Endothelial cell of umbilical vein (primary cell): ENCODE measurements at regions not wholly inside any gene's neighbourhood (a gene's known extent, or its start where the extent isn't known, plus 50 kb on each side); places are given as distances from the start of the nearest gene placed in this dataset.

Source experiments
- BruUV-seq: library from RNA; stranded (reverse); fragments of 400-500 nt; replicated peaks from 2 replicates; lab custom pipeline; 2021; lab: Mats Ljungman, UMichigan
- CTCF ChIA-PET: fragments of 300-600, 350-600 bp; sonication (Branson Sonifier 250); formaldehyde crosslinking; loops from one replicate; lab custom pipeline; 2021; ENCODE audit warnings: antibody characterized with exemption, inconsistent platforms; lab: Charles Lee
- POLR2A ChIA-PET: fragments of 300-600, 350-600 bp; sonication (Branson Sonifier 250); formaldehyde crosslinking; loops from one replicate; lab custom pipeline; 2021; ENCODE audit warnings: antibody characterized with exemption, inconsistent platforms; lab: Charles Lee
- DNase-seq: peaks from one replicate; pipeline ENCODE4 v3.0.0-alpha.2; 2011; ENCODE audit warnings: low read depth, low spot score
- FAIRE-seq: peaks from 2 replicates; lab custom pipeline; 2011; peaks lifted over from hg19 to GRCh38; lab: Jason Lieb, UNC
- H2AFZ ChIP-seq: 2 replicates; pipeline ENCODE4 v1.6.0; 2012; ENCODE audit warnings: low read depth, low read length, control low read depth, inconsistent platforms
- H3K27ac ChIP-seq: 2 replicates; pipeline ENCODE4 v1.5.1; 2011; ENCODE audit warnings: low read depth, mild to moderate bottlenecking, control low read depth, low read length, moderate library complexity; ENCODE audit not compliant: insufficient read depth
- H3K27me3 ChIP-seq, 2 experiments: 2 replicates each; pipeline versions ENCODE4 v1.6.0 to v1.6.1; 2011; ENCODE audit warnings: low read length in 2 of 2, mixed read lengths in 1 of 2; ENCODE audit not compliant: control insufficient read depth in 2 of 2, insufficient read depth in 2 of 2
- H3K36me3 ChIP-seq, 2 experiments: 2 replicates in 1 of 2; 3 replicates in 1 of 2; pipeline ENCODE4 v1.5.1; 2011; ENCODE audit warnings: low read length in 2 of 2, mild to moderate bottlenecking in 1 of 2, moderate library complexity in 1 of 2; ENCODE audit not compliant: control insufficient read depth in 2 of 2, insufficient read depth in 2 of 2; ENCODE audit errors: extremely low read depth in 1 of 2
- H3K4me1 ChIP-seq: 3 replicates; pipeline ENCODE4 v1.5.1; 2011; ENCODE audit warnings: mild to moderate bottlenecking, low read length; ENCODE audit not compliant: control insufficient read depth, insufficient read depth; ENCODE audit errors: extremely low read depth
- H3K4me2 ChIP-seq: 2 replicates; pipeline ENCODE4 v1.6.1; 2011; ENCODE audit warnings: low read length, control low read depth, mixed read lengths; ENCODE audit not compliant: insufficient read depth
- H3K4me3 ChIP-seq, 3 experiments: fragments of 200-600 bp in 1 of 3; sonication (generic), shearing (Covaris generic) in 1 of 3; replicated peaks in 1 of 3; 2 replicates each; pipeline ENCODE4 v1.5.1; 2011 to 2016; ENCODE audit warnings: control low read depth in 3 of 3, low read length in 3 of 3, mild to moderate bottlenecking in 2 of 3, inconsistent platforms in 1 of 3, low read depth in 1 of 3, moderate library complexity in 1 of 3; ENCODE audit not compliant: insufficient read depth in 1 of 3
- H3K79me2 ChIP-seq: 2 replicates; pipeline ENCODE4 v1.6.0; 2012; ENCODE audit warnings: low read length, inconsistent platforms; ENCODE audit not compliant: control insufficient read depth, insufficient read depth
- H3K9ac ChIP-seq: replicated peaks from 2 replicates; pipeline ENCODE3; 2011; ENCODE audit warnings: low read length, control low read depth; ENCODE audit not compliant: insufficient read depth; ENCODE audit errors: extremely low read depth
- H3K9me1 ChIP-seq: replicated peaks from 3 replicates; pipeline ENCODE4 v1.6.0; 2011; ENCODE audit warnings: mild to moderate bottlenecking, low read length; ENCODE audit not compliant: control insufficient read depth, insufficient read depth; ENCODE audit errors: extremely low read depth
- H3K9me3 ChIP-seq: replicated peaks from 2 replicates; pipeline ENCODE4 v1.5.1; 2012; ENCODE audit warnings: low read length, inconsistent platforms; ENCODE audit not compliant: control insufficient read depth, insufficient read depth
- H4K20me1 ChIP-seq: replicated peaks from 2 replicates; pipeline ENCODE3; 2011; ENCODE audit warnings: mild to moderate bottlenecking, low read length; ENCODE audit not compliant: control insufficient read depth, insufficient read depth; ENCODE audit errors: extremely low read depth
- EZH2 ChIP-seq: IDR thresholded peaks from 2 replicates; pipeline ENCODE4 v1.6.1; 2012; ENCODE audit warnings: borderline replicate concordance, low read depth, mild to moderate bottlenecking, moderate library complexity, low read length, inconsistent platforms; ENCODE audit not compliant: severe bottlenecking
- FOS ChIP-seq: IDR thresholded peaks from 2 replicates; pipeline ENCODE4 v1.6.1; 2011; ENCODE audit warnings: mild to moderate bottlenecking, low read length, moderate library complexity, borderline replicate concordance; ENCODE audit not compliant: insufficient read depth
- JUN ChIP-seq: IDR thresholded peaks from 2 replicates; pipeline ENCODE4 v1.6.1; 2011; ENCODE audit warnings: borderline replicate concordance, low read depth; ENCODE audit not compliant: insufficient read length, insufficient read depth
- MYC ChIP-seq: IDR thresholded peaks from one replicate; pipeline ENCODE4 v1.6.1; 2011; ENCODE audit warnings: mild to moderate bottlenecking, low read depth, low read length
- POLR2A ChIP-seq: IDR thresholded peaks from 2 replicates; pipeline ENCODE4 v1.6.1; 2012; ENCODE audit warnings: low read depth, mild to moderate bottlenecking, control low read depth, low read length
- POLR2AphosphoS5 ChIP-seq: IDR thresholded peaks from 2 replicates; pipeline ENCODE4 v1.6.1; 2012; ENCODE audit warnings: low read depth, mild to moderate bottlenecking, control low read depth, low read length, moderate library complexity; ENCODE audit not compliant: insufficient read depth
- dilution Hi-C: fragments of 300-500 bp; cut with MboI; formaldehyde crosslinking; loops from one replicate; pipeline ENCODE4 v1.15.0; 2019; ENCODE audit warnings: low sequenced_read_pairs; ENCODE audit not compliant: extremely low pct_ligation_motif_present
- intact Hi-C: fragments of 100-400 bp; cut with micrococcal nuclease; formaldehyde crosslinking; loops from one replicate; pipeline ENCODE4 v1.10.0; 2022
- TF ChIP-seq, protein P1 (sequence below): IDR thresholded peaks from 2 replicates; pipeline ENCODE4 v1.6.1; 2011; ENCODE audit not compliant: insufficient read depth, insufficient read length

DNA sequence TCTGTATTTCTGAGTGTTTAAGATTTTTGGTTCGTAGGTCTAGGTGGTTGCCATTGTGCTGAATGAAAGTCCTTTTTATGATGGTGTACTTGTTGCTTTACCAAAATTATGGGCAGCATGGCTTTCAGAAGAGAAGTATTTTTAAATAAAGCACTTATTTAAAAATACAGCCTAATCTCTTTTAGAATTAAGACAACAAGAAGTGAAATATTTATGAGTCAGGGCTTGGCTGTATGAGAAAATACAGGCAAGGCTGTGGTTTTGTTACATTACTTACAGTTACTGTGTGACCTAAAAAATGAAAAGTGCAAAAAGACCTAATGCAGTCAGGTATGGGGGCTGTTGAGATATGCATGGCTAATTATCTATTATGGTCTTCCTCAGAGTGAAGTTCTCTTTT, 185.2 kb upstream of the PPP1R3A start:
- FAIRE-seq, result no peak
- DNase-seq, result no peak
- intact Hi-C loops (no loop called here), dilution Hi-C loops (no loop called here)
- Histone ChIP-seq H2AFZ (no peak overlapping the region), H3K4me1 (no peaks in the 10 kb centered on the region), H4K20me1 (no peaks in the 10 kb centered on the region), H3K9me1 (no peaks in the 10 kb centered on the region), H3K9me3 (no peaks in the 10 kb centered on the region), H3K27ac (no peak overlapping the region), H3K9ac (no peak overlapping the region), H3K79me2 (no peaks in the 10 kb centered on the region), H3K27me3 (no peaks in the 10 kb centered on the region), H3K4me3 (no peak overlapping the region), H3K4me2 (no peak overlapping the region), H3K36me3 (no peaks in the 10 kb centered on the region)
- no peak for TF ChIP-seq JUN
- no peak for TF ChIP-seq POLR2AphosphoS5
- TF ChIP-seq FOS, result no peak
- TF ChIP-seq, protein P1, sequence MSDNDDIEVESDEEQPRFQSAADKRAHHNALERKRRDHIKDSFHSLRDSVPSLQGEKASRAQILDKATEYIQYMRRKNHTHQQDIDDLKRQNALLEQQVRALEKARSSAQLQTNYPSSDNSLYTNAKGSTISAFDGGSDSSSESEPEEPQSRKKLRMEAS, result no peak
- no peak for TF ChIP-seq EZH2
- TF ChIP-seq MYC, result no peak
- TF ChIP-seq POLR2A, result no peak
- BruUV-seq, result no TSS peak
- CTCF ChIA-PET, result no interaction called here
- POLR2A ChIA-PET, result no interaction called here

DNA sequence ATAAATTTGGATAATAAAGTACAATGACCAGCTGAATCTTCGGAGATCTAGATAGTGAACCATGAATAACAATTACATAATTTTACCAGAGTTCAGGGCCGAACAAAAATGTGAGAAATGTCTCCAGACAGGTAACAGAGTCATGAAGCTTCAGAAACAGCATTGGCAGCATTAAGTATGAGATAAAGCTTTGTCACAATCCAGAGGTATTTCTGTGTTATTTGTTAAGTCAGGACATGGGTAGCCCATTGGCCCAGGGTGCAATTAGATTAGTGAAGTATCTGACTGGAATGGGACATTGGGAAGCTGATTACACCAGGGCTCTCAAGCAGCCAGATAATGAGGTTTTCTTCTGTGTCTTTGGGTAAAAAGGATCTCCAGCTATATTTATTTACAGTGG, 184.2 kb upstream of the PPP1R3A start:
- Histone ChIP-seq H3K27ac (no peak overlapping the region), H3K79me2 (no peaks in the 10 kb centered on the region), H3K27me3 (no peaks in the 10 kb centered on the region), H4K20me1 (no peaks in the 10 kb centered on the region), H3K4me2 (no peak overlapping the region), H3K36me3 (no peaks in the 10 kb centered on the region), H3K4me1 (no peaks in the 10 kb centered on the region), H3K9me3 (no peaks in the 10 kb centered on the region), H3K9ac (no peak overlapping the region), H2AFZ (no peak overlapping the region), H3K9me1 (no peaks in the 10 kb centered on the region), H3K4me3 (no peak overlapping the region)
- dilution Hi-C loops, result no loop called here
- DNase-seq (no peak), FAIRE-seq (no peak)
- ChIA-PET CTCF (interaction anchor here (1.3 kb wide), 1 partner anchor 21 kb away, joined by 5 read pairs; no protein-coding TSS in a partner anchor), POLR2A (no interaction called here)
- TF ChIP-seq EZH2 (no peak), JUN (no peak), FOS (no peak)
- TF ChIP-seq, protein P1, result no peak
- BruUV-seq, result no TSS peak
- intact Hi-C loops, result no loop called here
